HEK293 (cell line): ENCODE measurements at regions not wholly inside any gene's neighbourhood (a gene's known extent, or its start where the extent isn't known, plus 50 kb on each side); places are given as distances from the start of the nearest gene placed in this dataset.

Experiments
- CTCF ChIA-PET: fragments of 350-600 bp; formaldehyde crosslinking; extraction: SDS; loops from one replicate; lab custom pipeline; 2021; ENCODE audit warnings: antibody characterized with exemption; lab: Yijun Ruan, JAX
- POLR2A ChIA-PET: fragments of 300-600 bp; formaldehyde crosslinking; extraction: SDS; loops from one replicate; lab custom pipeline; 2020; ENCODE audit warnings: antibody characterized with exemption, inconsistent platforms; lab: Yijun Ruan, JAX
- H3K27ac ChIP-seq: fragments of 200-500 bp; sonication (Bioruptor generic); 2 replicates; pipeline ENCODE4 v1.5.1; 2014; ENCODE audit warnings: low read depth, low read length, control low read depth, inconsistent platforms; ENCODE audit errors: extremely low read depth
- H3K36me3 ChIP-seq, 2 experiments: fragments of 200-500 bp in 1 of 2; sonication (Bioruptor generic) in 1 of 2; 1 replicate in 1 of 2; 2 replicates in 1 of 2; pipeline ENCODE4 v1.5.1; 2014 to 2017; ENCODE audit warnings: inconsistent platforms in 2 of 2, low read length in 2 of 2; ENCODE audit not compliant: control insufficient read depth in 2 of 2, insufficient read depth in 1 of 2
- H3K4me1 ChIP-seq: fragments of 200-500 bp; sonication (Bioruptor generic); 2 replicates; pipeline ENCODE4 v1.5.1; 2014; ENCODE audit warnings: mild to moderate bottlenecking, low read length, inconsistent platforms; ENCODE audit not compliant: control insufficient read depth, insufficient read depth
- H3K4me3 ChIP-seq: 2 replicates; pipeline ENCODE4 v1.5.1; 2011; ENCODE audit warnings: low read depth, mild to moderate bottlenecking, control low read depth, low read length, moderate library complexity
- H3K9me3 ChIP-seq: fragments of 200-500 bp; sonication (Bioruptor generic); 2 replicates; pipeline ENCODE4 v1.5.1; 2014; ENCODE audit warnings: low read depth, low read length, inconsistent platforms; ENCODE audit not compliant: control insufficient read depth, insufficient read depth
- ELK4 ChIP-seq: IDR thresholded peaks from 2 replicates; pipeline ENCODE4 v1.6.1; 2011; ENCODE audit warnings: mild to moderate bottlenecking, low read depth, low read length, borderline replicate concordance
- FEZF1 ChIP-seq: fragments of 450-650 bp; formaldehyde crosslinking; IDR thresholded peaks from 2 replicates; pipeline ENCODE4 v1.5.1; 2016; ENCODE audit warnings: missing biosample characterization, missing genetic modification characterization
- INSM2 ChIP-seq: fragments of 450-650 bp; formaldehyde crosslinking; IDR thresholded peaks from 2 replicates; pipeline ENCODE4 v1.5.1; 2016; ENCODE audit warnings: missing biosample characterization, missing genetic modification characterization
- SCRT2 ChIP-seq: fragments of 450-650 bp; formaldehyde crosslinking; IDR thresholded peaks from 2 replicates; pipeline ENCODE4 v1.5.1; 2016; ENCODE audit warnings: missing biosample characterization, missing genetic modification characterization
- TRIM28 ChIP-seq: IDR thresholded peaks from 2 replicates; pipeline ENCODE4 v1.6.1; 2011; ENCODE audit warnings: low read length, control low read depth, borderline replicate concordance
- WT1 ChIP-seq: fragments of 450-650 bp; formaldehyde crosslinking; IDR thresholded peaks from 2 replicates; pipeline ENCODE4 v1.5.1; 2016; ENCODE audit warnings: missing biosample characterization, missing genetic modification characterization
- ZBTB44 ChIP-seq: fragments of 450-650 bp; IDR thresholded peaks from 2 replicates; pipeline ENCODE4 v1.5.1; 2018; ENCODE audit warnings: missing biosample characterization, mild to moderate bottlenecking, missing genetic modification characterization
- ZBTB8A ChIP-seq: fragments of 450-650 bp; formaldehyde crosslinking; IDR thresholded peaks from 2 replicates; pipeline ENCODE4 v1.5.1; 2016; ENCODE audit warnings: missing biosample characterization, missing genetic modification characterization
- ZNF18 ChIP-seq: fragments of 450-650 bp; formaldehyde crosslinking; IDR thresholded peaks from 2 replicates; pipeline ENCODE4 v1.5.1; 2016; ENCODE audit warnings: missing biosample characterization, missing genetic modification characterization
- ZNF449 ChIP-seq: fragments of 450-650 bp; formaldehyde crosslinking; IDR thresholded peaks from 2 replicates; pipeline ENCODE4 v1.5.1; 2017; ENCODE audit warnings: missing biosample characterization, mild to moderate bottlenecking, missing genetic modification characterization, moderate library complexity
- ZNF549 ChIP-seq: fragments of 450-650 bp; IDR thresholded peaks from 2 replicates; pipeline ENCODE4 v1.5.1; 2018; ENCODE audit warnings: missing biosample characterization, missing genetic modification characterization, mild to moderate bottlenecking, inconsistent platforms, moderate library complexity
- ZNF629 ChIP-seq: fragments of 450-650 bp; formaldehyde crosslinking; IDR thresholded peaks from 2 replicates; pipeline ENCODE4 v1.5.1; 2017; ENCODE audit warnings: missing biosample characterization, missing genetic modification characterization
- ZNF639 ChIP-seq: fragments of 450-650 bp; formaldehyde crosslinking; IDR thresholded peaks from 2 replicates; pipeline ENCODE4 v1.5.1; 2016; ENCODE audit warnings: missing biosample characterization, missing genetic modification characterization
- ZNF701 ChIP-seq: fragments of 450-650 bp; formaldehyde crosslinking; IDR thresholded peaks from 2 replicates; pipeline ENCODE4 v1.5.1; 2016; ENCODE audit warnings: missing biosample characterization, missing genetic modification characterization
- ZNF776 ChIP-seq: fragments of 450-650 bp; formaldehyde crosslinking; IDR thresholded peaks from 2 replicates; pipeline ENCODE4 v1.5.0; 2017; ENCODE audit warnings: missing biosample characterization, missing genetic modification characterization, borderline replicate concordance
- ZNF785 ChIP-seq: fragments of 450-650 bp; formaldehyde crosslinking; IDR thresholded peaks from 2 replicates; pipeline ENCODE4 v1.5.1; 2016; ENCODE audit warnings: missing biosample characterization, missing genetic modification characterization

GRCh38 chr16:86218479-86219170, 291.7 kb upstream of the FOXF1 start:
- no peak overlapping the region for H3K27ac ChIP-seq
- CTCF ChIA-PET: interaction anchor here (0.6 kb wide), 1 partner anchor 22 kb away, joined by 3 read pairs; no protein-coding TSS in a partner anchor

More at GRCh38 chr16:86218479-86219170, 291.7 kb upstream of the FOXF1 start:
- Histone ChIP-seq H3K4me1 (no peaks in the 10 kb centered on the region), H3K9me3 (no peaks in the 10 kb centered on the region), H3K36me3 (no peaks in the 10 kb centered on the region), H3K4me3 (no peak overlapping the region)
- TF ChIP-seq INSM2 (tag by site-specific recombination): no peak
- no peak for TF ChIP-seq ZNF449 (tag by site-specific recombination)
- TF ChIP-seq ZNF629: no peak
- no peak for TF ChIP-seq ZBTB44 (tag by site-specific recombination)
- no peak for TF ChIP-seq ZNF18 (tag by site-specific recombination)
- TF ChIP-seq WT1 (tag by site-specific recombination): no peak
- no peak for TF ChIP-seq ELK4
- TF ChIP-seq TRIM28: no peak
- TF ChIP-seq ZNF639 (tag by site-specific recombination): no peak
- no peak for TF ChIP-seq ZNF549 (tag by site-specific recombination)
- no peak for TF ChIP-seq ZNF776 (tag by site-specific recombination)
- no peak for TF ChIP-seq ZBTB8A (tag by site-specific recombination)
- no peak for TF ChIP-seq ZNF701 (tag by site-specific recombination)
- TF ChIP-seq FEZF1: no peak
- no peak for TF ChIP-seq SCRT2
- no peak for TF ChIP-seq ZNF785
- POLR2A ChIA-PET: no interaction called here
